ENCODE measurements at regions not wholly inside any gene's neighbourhood (a gene's known extent, or its start where the extent isn't known, plus 50 kb on each side); places are given as distances from the start of the nearest gene placed in this dataset.

DNA sequence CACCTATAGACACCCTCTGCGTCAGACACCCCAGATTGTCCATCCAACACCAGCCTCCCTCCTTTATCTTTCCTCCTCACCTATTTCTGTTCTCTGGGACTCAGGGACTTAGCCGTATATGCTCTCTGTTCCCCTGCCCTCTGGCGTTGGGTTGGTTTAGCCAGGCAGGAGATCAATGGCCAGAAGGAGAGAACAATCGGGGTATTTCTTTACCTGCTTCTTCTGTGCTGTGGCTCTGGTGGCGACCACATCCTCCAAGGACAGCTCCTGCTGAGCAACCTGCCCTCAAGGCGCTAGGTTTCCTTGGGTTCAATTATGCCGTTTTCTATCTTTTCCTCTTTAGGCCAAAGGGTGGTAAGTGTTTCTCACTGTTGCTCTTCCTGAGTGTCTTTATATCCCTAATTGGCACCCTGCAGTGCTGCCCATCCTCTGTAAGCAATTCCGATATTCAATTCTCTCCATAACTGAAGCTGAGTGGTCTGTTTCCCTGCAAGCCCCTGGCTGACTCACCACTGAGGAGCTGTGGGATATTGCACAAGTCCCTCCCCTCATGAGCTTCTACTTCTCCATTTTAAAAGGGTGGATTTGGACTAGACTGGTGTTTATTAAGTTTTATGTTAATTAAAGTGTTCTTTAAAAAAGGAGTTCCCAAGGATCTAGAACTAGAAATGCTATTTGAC, 63.7 kb upstream of the TMTC4 start:
- H3K4me1 ChIP-seq (ENCODE audit: control insufficient read depth, extremely low read depth, insufficient read depth, low read length), result no peaks in the 10 kb centered on the region
- no peak overlapping the region for H3K4me2 ChIP-seq (ENCODE audit: control insufficient read depth, extremely low read depth, insufficient read depth, low read depth, low read length)
- FAIRE-seq (no peak), DNase-seq (ENCODE audit: low read depth, low spot score) (no peak)
- TF ChIP-seq EZH2 (IDR thresholded peaks at IDR 0.05; ENCODE audit: low read length), result no peak
- TF ChIP-seq, protein P1, sequence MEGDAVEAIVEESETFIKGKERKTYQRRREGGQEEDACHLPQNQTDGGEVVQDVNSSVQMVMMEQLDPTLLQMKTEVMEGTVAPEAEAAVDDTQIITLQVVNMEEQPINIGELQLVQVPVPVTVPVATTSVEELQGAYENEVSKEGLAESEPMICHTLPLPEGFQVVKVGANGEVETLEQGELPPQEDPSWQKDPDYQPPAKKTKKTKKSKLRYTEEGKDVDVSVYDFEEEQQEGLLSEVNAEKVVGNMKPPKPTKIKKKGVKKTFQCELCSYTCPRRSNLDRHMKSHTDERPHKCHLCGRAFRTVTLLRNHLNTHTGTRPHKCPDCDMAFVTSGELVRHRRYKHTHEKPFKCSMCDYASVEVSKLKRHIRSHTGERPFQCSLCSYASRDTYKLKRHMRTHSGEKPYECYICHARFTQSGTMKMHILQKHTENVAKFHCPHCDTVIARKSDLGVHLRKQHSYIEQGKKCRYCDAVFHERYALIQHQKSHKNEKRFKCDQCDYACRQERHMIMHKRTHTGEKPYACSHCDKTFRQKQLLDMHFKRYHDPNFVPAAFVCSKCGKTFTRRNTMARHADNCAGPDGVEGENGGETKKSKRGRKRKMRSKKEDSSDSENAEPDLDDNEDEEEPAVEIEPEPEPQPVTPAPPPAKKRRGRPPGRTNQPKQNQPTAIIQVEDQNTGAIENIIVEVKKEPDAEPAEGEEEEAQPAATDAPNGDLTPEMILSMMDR (optimal IDR thresholded peaks at IDR 0.05 in 1 of 3, IDR thresholded peaks at IDR 0.05 in 1 of 3, conservative IDR thresholded peaks at IDR 0.05 in 1 of 3; ENCODE audit: extremely low read depth in 1 of 3, insufficient read depth in 2 of 3, low read length in 3 of 3), result no peak
- H3K36me3 ChIP-seq (ENCODE audit: control insufficient read depth in 2 of 2, extremely low read depth in 1 of 2, insufficient read depth in 2 of 2, low read length in 2 of 2), result no peaks in the 10 kb centered on the region
- no peaks in the 10 kb centered on the region for H4K20me1 ChIP-seq (ENCODE audit: control insufficient read depth, extremely low read depth, insufficient read depth, low read length)
- no peaks in the 10 kb centered on the region for H3K9me1 ChIP-seq (ENCODE audit: control insufficient read depth, extremely low read depth, insufficient read depth, low read length)
- dilution Hi-C loops (cut with MboI; ENCODE audit: extremely low pct_ligation_motif_present, low sequenced_read_pairs), result no loop called here
- no peak overlapping the region for H2AFZ ChIP-seq (ENCODE audit: control insufficient read depth, low read length)
- no peaks in the 10 kb centered on the region for H3K27me3 ChIP-seq (ENCODE audit: control insufficient read depth, extremely low read depth, insufficient read depth, low read length)
- H3K27ac ChIP-seq (ENCODE audit: control insufficient read depth, insufficient read depth, low read length), result no peak overlapping the region
- H3K9me3 ChIP-seq (ENCODE audit: control insufficient read depth, low read depth, low read length), result no peaks in the 10 kb centered on the region
- H3K79me2 ChIP-seq (ENCODE audit: control insufficient read depth, insufficient read depth, low read length), result no peaks in the 10 kb centered on the region
- no peak overlapping the region for H3K9ac ChIP-seq (ENCODE audit: control insufficient read depth, extremely low read depth, insufficient read depth, low read length)
- no peak overlapping the region for H3K4me3 ChIP-seq (ENCODE audit: control insufficient read depth in 2 of 3, extremely low read depth in 1 of 3, insufficient read depth in 2 of 3, low read depth in 1 of 3, low read length in 3 of 3)

DNA sequence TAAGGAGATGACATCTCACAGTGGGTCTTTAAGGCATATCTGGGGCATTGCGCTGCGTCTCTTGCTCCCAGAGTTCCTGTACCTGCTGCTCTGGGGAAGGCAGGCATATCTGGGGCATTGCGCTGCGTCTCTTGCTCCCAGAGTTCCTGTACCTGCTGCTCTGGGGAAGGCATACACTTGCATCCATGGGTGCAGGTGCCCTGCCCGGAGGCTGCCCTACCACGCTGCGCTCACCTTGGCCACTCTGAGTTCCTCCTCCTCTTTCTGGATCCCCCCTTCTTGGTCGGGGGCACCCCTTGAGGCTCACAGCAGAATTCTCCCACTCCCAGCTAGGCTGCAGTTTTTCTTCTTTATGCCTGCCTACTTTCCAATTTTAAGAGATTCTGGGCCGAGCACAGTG, 60.9 kb upstream of the TMTC4 start:
- TF ChIP-seq, protein P1 (optimal IDR thresholded peaks at IDR 0.05 in 1 of 3, IDR thresholded peaks at IDR 0.05 in 1 of 3, conservative IDR thresholded peaks at IDR 0.05 in 1 of 3; ENCODE audit: extremely low read depth in 1 of 3, insufficient read depth in 2 of 3, low read length in 3 of 3), result no peak
- no peak for TF ChIP-seq EZH2 (IDR thresholded peaks at IDR 0.05; ENCODE audit: low read length)
- DNase-seq (ENCODE audit: low read depth, low spot score), result no peak

More for the DNA sequence above, 60.9 kb upstream of the TMTC4 start:
- Histone ChIP-seq H3K36me3 (ENCODE audit: control insufficient read depth in 2 of 2, extremely low read depth in 1 of 2, insufficient read depth in 2 of 2, low read length in 2 of 2) (no peaks in the 10 kb centered on the region), H3K79me2 (ENCODE audit: control insufficient read depth, insufficient read depth, low read length) (no peaks in the 10 kb centered on the region), H2AFZ (ENCODE audit: control insufficient read depth, low read length) (no peak overlapping the region), H3K9ac (ENCODE audit: control insufficient read depth, extremely low read depth, insufficient read depth, low read length) (no peak overlapping the region), H3K27me3 (ENCODE audit: control insufficient read depth, extremely low read depth, insufficient read depth, low read length) (no peaks in the 10 kb centered on the region), H3K4me1 (ENCODE audit: control insufficient read depth, extremely low read depth, insufficient read depth, low read length) (no peaks in the 10 kb centered on the region), H3K4me2 (ENCODE audit: control insufficient read depth, extremely low read depth, insufficient read depth, low read depth, low read length) (no peak overlapping the region), H3K27ac (ENCODE audit: control insufficient read depth, insufficient read depth, low read length) (no peak overlapping the region), H4K20me1 (ENCODE audit: control insufficient read depth, extremely low read depth, insufficient read depth, low read length) (no peaks in the 10 kb centered on the region), H3K9me1 (ENCODE audit: control insufficient read depth, extremely low read depth, insufficient read depth, low read length) (no peaks in the 10 kb centered on the region), H3K9me3 (ENCODE audit: control insufficient read depth, low read depth, low read length) (no peaks in the 10 kb centered on the region), H3K4me3 (ENCODE audit: control insufficient read depth in 2 of 3, extremely low read depth in 1 of 3, insufficient read depth in 2 of 3, low read depth in 1 of 3, low read length in 3 of 3) (no peak overlapping the region)
- FAIRE-seq, result no peak
- dilution Hi-C loops (cut with MboI; ENCODE audit: extremely low pct_ligation_motif_present, low sequenced_read_pairs), result no loop called here
